HEK293T (cell line): ENCODE measurements at regions not wholly inside any gene's neighbourhood (a gene's known extent, or its start where the extent isn't known, plus 50 kb on each side); places are given as distances from the start of the nearest gene placed in this dataset.

Experiments
- ARNT ChIP-seq: fragments of 450-650 bp; IDR thresholded peaks from 2 replicates; pipeline ENCODE4 v1.6.1; 2017; ENCODE audit warnings: mild to moderate bottlenecking
- BHLHE40 ChIP-seq: fragments of 450-650 bp; IDR thresholded peaks from 2 replicates; pipeline ENCODE4 v1.6.1; 2016; ENCODE audit warnings: mild to moderate bottlenecking, moderate library complexity, borderline replicate concordance
- CTBP1 ChIP-seq: fragments of 450-650 bp; IDR thresholded peaks from 2 replicates; pipeline ENCODE4 v1.6.1; 2016; ENCODE audit warnings: borderline replicate concordance
- ELF4 ChIP-seq: fragments of 450-650 bp; IDR thresholded peaks from 2 replicates; pipeline ENCODE4 v1.6.1; 2017; ENCODE audit warnings: antibody characterized with exemption
- FOXA1 ChIP-seq: fragments of 450-650 bp; IDR thresholded peaks from 2 replicates; pipeline ENCODE4 v1.6.1; 2016; ENCODE audit warnings: mild to moderate bottlenecking
- FOXK2 ChIP-seq: fragments of 450-650 bp; IDR thresholded peaks from 2 replicates; pipeline ENCODE4 v1.6.1; 2016; ENCODE audit warnings: mild to moderate bottlenecking
- FOXM1 ChIP-seq: fragments of 450-650 bp; IDR thresholded peaks from 2 replicates; pipeline ENCODE4 v1.6.1; 2017; ENCODE audit warnings: mild to moderate bottlenecking, borderline replicate concordance
- NFRKB ChIP-seq: fragments of 450-650 bp; IDR thresholded peaks from 2 replicates; pipeline ENCODE4 v1.6.1; 2016; ENCODE audit warnings: mild to moderate bottlenecking, moderate library complexity
- SP1 ChIP-seq: fragments of 450-650 bp; IDR thresholded peaks from 2 replicates; pipeline ENCODE4 v1.6.1; 2017
- SUZ12 ChIP-seq: fragments of 450-650 bp; IDR thresholded peaks from 2 replicates; pipeline ENCODE4 v1.6.1; 2016; ENCODE audit warnings: mild to moderate bottlenecking
- TARDBP ChIP-seq: fragments of 450-650 bp; IDR thresholded peaks from 2 replicates; pipeline ENCODE4 v1.6.1; 2016
- ZNF384 ChIP-seq: fragments of 450-650 bp; IDR thresholded peaks from 2 replicates; pipeline ENCODE4 v1.6.1; 2016

- no peak for TF ChIP-seq FOXM1
- no peak for TF ChIP-seq FOXA1
- no peak for TF ChIP-seq ZNF384
- TF ChIP-seq ARNT, result no peak
- TF ChIP-seq NFRKB, result no peak
- TF ChIP-seq TARDBP, result no peak
- TF ChIP-seq BHLHE40, result no peak
- TF ChIP-seq ELF4, result no peak
- TF ChIP-seq SUZ12, result no peak
- TF ChIP-seq CTBP1, result no peak
- no peak for TF ChIP-seq SP1
- no peak for TF ChIP-seq FOXK2
Observed at GRCh38 chrX:7235071-7235470, 87.1 kb upstream of the PUDP start.
